K562 (cell line): ENCODE measurements at regions not wholly inside any gene's neighbourhood (a gene's known extent, or its start where the extent isn't known, plus 50 kb on each side); places are given as distances from the start of the nearest gene placed in this dataset.

Experiments used
- CBFA2T3 ChIP-seq: fragments of 450-650 bp; IDR thresholded peaks from 2 replicates; pipeline ENCODE4 v1.6.1; 2017
- JUN ChIP-seq, 2 experiments: sonication (generic) in 1 of 2; formaldehyde crosslinking in 1 of 2; IDR thresholded peaks; 2 replicates each; pipeline versions ENCODE4 v1.6.1 to v1.8.0; 2012 to 2022; ENCODE audit warnings: borderline replicate concordance in 2 of 2, mild to moderate bottlenecking in 2 of 2, improper control_type of control experiment in 1 of 2, low read depth in 1 of 2, low read length in 1 of 2, missing genetic modification reagents in 1 of 2
- NCOA4 ChIP-seq: fragments of 450-650 bp; IDR thresholded peaks from 2 replicates; pipeline ENCODE4 v1.6.1; 2018; ENCODE audit warnings: mild to moderate bottlenecking; ENCODE audit not compliant: partially characterized antibody
- NR2C2 ChIP-seq, 2 experiments: fragments of 200-800 bp in 1 of 2; sonication (Bioruptor generic) in 1 of 2; sonication (generic) in 1 of 2; formaldehyde crosslinking in 1 of 2; IDR thresholded peaks; 2 replicates each; pipeline versions ENCODE4 v1.6.1 to v1.8.0; 2016 to 2022; ENCODE audit warnings: mild to moderate bottlenecking in 1 of 2, missing compliant biosample characterization in 1 of 2, missing genetic modification characterization in 1 of 2, missing genetic modification reagents in 1 of 2
- PHF20 ChIP-seq: fragments of 450-650 bp; IDR thresholded peaks from 2 replicates; pipeline ENCODE4 v1.6.1; 2018; ENCODE audit not compliant: partially characterized antibody
- PREB ChIP-seq: sonication (generic); formaldehyde crosslinking; IDR thresholded peaks from 2 replicates; pipeline ENCODE4 v1.8.1; 2023; ENCODE audit warnings: mild to moderate bottlenecking, missing genetic modification reagents
- RBM34 ChIP-seq: fragments of 200-400 bp; formaldehyde crosslinking; IDR thresholded peaks from 2 replicates; pipeline ENCODE4 v1.6.1; 2018; ENCODE audit warnings: low read length, borderline replicate concordance; ENCODE audit not compliant: insufficient read depth
- SMAD2 ChIP-seq: fragments of 150-350 bp; IDR thresholded peaks from 2 replicates; pipeline ENCODE4 v1.6.1; 2014; ENCODE audit warnings: low read depth, mild to moderate bottlenecking, low read length
- SMARCA5 ChIP-seq: fragments of 450-650 bp; IDR thresholded peaks from 2 replicates; pipeline ENCODE4 v1.6.1; 2016
- TFAP4 ChIP-seq: sonication (generic); formaldehyde crosslinking; IDR thresholded peaks from 2 replicates; pipeline ENCODE4 v1.8.0; 2022; ENCODE audit warnings: missing genetic modification reagents, mild to moderate bottlenecking, moderate library complexity, borderline replicate concordance
- THRA ChIP-seq: fragments of 450-650 bp; IDR thresholded peaks from 2 replicates; pipeline ENCODE4 v1.6.1; 2017; ENCODE audit warnings: mild to moderate bottlenecking, moderate library complexity
- TSHZ1 ChIP-seq: fragments of 250-450 bp; sonication (Bioruptor Pico); IDR thresholded peaks from 2 replicates; pipeline ENCODE4 v1.4.0; 2020; ENCODE audit warnings: mild to moderate bottlenecking, moderate library complexity
- ZBTB12 ChIP-seq: fragments of 250-450 bp; sonication (Bioruptor Pico); IDR thresholded peaks from 2 replicates; pipeline ENCODE4 v1.4.0; 2020
- ZC3H4 ChIP-seq: sonication (generic); formaldehyde crosslinking; IDR thresholded peaks from 2 replicates; pipeline ENCODE4 v1.9.0; 2021; ENCODE audit warnings: missing genetic modification reagents, borderline replicate concordance
- ZFP30 ChIP-seq: fragments of 250-450 bp; sonication (Bioruptor Pico); IDR thresholded peaks from 2 replicates; pipeline ENCODE4 v1.8.0; 2022; ENCODE audit warnings: moderate library complexity, mild to moderate bottlenecking, inconsistent platforms, borderline replicate concordance
- ZNF311 ChIP-seq: fragments of 250-450 bp; sonication (Bioruptor Pico); IDR thresholded peaks from 2 replicates; pipeline ENCODE4 v1.4.0; 2020; ENCODE audit warnings: mild to moderate bottlenecking, moderate library complexity
- ZNF395 ChIP-seq: fragments of 200-800 bp; sonication (Bioruptor generic); IDR thresholded peaks from 2 replicates; pipeline ENCODE4 v1.6.1; 2017; ENCODE audit warnings: missing genetic modification characterization, missing compliant biosample characterization

GRCh38 chr2:144580521-144581161 is 60.7 kb upstream of the ZEB2 start (continued):
- TF ChIP-seq TFAP4 (CRISPR knock-in tag): peak; percentile 62; the same call in 1 of the 2 replicates
- no peak for TF ChIP-seq ZNF395 (CRISPR knock-in tag)
- TF ChIP-seq ZBTB12: no peak
- peak; percentile 92 for TF ChIP-seq CBFA2T3
- TF ChIP-seq THRA: no peak
- no peak for TF ChIP-seq NR2C2 (CRISPR knock-in tag; IDR thresholded peaks at IDR 0.05)
- 0 out of 2 replicates have a peak, but pooled peaks have one; percentile 19 for TF ChIP-seq NR2C2 (tag; IDR thresholded peaks at IDR 0.05)
- TF ChIP-seq PHF20: no peak
- no peak for TF ChIP-seq PREB (CRISPR knock-in tag)
- TF ChIP-seq SMAD2: no peak
- no peak for TF ChIP-seq JUN (IDR thresholded peaks at IDR 0.05; ENCODE audit: borderline replicate concordance, low read depth, low read length)
- TF ChIP-seq JUN (CRISPR knock-in tag; IDR thresholded peaks at IDR 0.05; ENCODE audit: borderline replicate concordance): no peak
- TF ChIP-seq ZFP30 (CRISPR knock-in tag): no peak
- no peak for TF ChIP-seq RBM34
- TF ChIP-seq SMARCA5: no peak
- no peak for TF ChIP-seq NCOA4
- no peak for TF ChIP-seq ZC3H4 (CRISPR knock-in tag)
- no peak for TF ChIP-seq ZNF311 (CRISPR knock-in tag)
- TF ChIP-seq TSHZ1 (CRISPR knock-in tag): no peak
